ENCODE measurements at regions not wholly inside any gene's neighbourhood (a gene's known extent, or its start where the extent isn't known, plus 50 kb on each side); places are given as distances from the start of the nearest gene placed in this dataset.

DNA sequence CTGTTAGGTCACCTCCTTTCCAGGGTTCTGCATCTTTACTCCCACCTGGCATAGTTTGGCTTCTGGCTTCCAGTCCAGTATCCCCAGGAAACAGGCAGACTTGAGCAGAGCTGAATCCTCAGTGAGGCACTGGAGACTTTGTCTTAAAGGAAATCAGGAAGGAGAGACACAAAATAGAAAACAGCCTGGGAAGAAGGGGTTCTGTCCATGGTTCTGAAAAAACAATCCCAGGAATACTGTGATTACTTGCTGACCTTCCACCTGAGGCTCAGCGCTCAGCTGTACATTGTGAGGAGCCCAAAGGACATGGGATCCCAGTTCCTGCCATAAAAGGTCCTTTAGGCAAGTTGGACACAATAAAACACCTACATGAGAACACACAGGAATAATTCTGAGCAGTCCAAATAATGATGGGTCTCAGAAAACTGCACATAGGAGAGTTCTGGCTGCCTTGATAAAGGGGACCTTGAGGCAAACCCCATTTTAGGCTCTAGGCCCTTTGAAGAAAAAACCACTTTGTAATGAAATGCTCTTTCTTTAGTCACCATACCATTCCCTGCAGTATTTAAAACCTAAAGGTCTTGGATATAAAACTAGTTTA is 81.4 kb upstream of the CRHR1 start:
- TF ChIP-seq, protein P1, sequence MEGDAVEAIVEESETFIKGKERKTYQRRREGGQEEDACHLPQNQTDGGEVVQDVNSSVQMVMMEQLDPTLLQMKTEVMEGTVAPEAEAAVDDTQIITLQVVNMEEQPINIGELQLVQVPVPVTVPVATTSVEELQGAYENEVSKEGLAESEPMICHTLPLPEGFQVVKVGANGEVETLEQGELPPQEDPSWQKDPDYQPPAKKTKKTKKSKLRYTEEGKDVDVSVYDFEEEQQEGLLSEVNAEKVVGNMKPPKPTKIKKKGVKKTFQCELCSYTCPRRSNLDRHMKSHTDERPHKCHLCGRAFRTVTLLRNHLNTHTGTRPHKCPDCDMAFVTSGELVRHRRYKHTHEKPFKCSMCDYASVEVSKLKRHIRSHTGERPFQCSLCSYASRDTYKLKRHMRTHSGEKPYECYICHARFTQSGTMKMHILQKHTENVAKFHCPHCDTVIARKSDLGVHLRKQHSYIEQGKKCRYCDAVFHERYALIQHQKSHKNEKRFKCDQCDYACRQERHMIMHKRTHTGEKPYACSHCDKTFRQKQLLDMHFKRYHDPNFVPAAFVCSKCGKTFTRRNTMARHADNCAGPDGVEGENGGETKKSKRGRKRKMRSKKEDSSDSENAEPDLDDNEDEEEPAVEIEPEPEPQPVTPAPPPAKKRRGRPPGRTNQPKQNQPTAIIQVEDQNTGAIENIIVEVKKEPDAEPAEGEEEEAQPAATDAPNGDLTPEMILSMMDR (IDR thresholded peaks at IDR 0.05), result no peak
- TF ChIP-seq POLR2A (IDR thresholded peaks at IDR 0.05), result no peak
